H1 (cell line): ENCODE measurements at regions not wholly inside any gene's neighbourhood (a gene's known extent, or its start where the extent isn't known, plus 50 kb on each side); places are given as distances from the start of the nearest gene placed in this dataset.

Experiments used
- ASH2L ChIP-seq: fragments of 200-600, 300-600 bp; sonication (generic); IDR thresholded peaks from one replicate; pipeline ENCODE4 v1.7.1; 2017; ENCODE audit warnings: low read length
- CEBPB ChIP-seq: IDR thresholded peaks from 2 replicates; pipeline ENCODE4 v1.6.1; 2012; ENCODE audit warnings: low read depth, low read length
- CREB1 ChIP-seq: IDR thresholded peaks from 2 replicates; pipeline ENCODE4 v1.6.1; 2012; ENCODE audit warnings: inconsistent platforms
- JUND ChIP-seq: IDR thresholded peaks from 2 replicates; pipeline ENCODE4 v1.6.1; 2011; ENCODE audit warnings: mild to moderate bottlenecking, improper control_type of control experiment, low read length
- MAFK ChIP-seq: IDR thresholded peaks from 2 replicates; pipeline ENCODE4 v1.6.1; 2012; ENCODE audit warnings: low read depth, mild to moderate bottlenecking, improper control_type of control experiment, low read length
- POLR2AphosphoS5 ChIP-seq: IDR thresholded peaks from 2 replicates; pipeline ENCODE4 v1.6.1; 2011; ENCODE audit warnings: low read depth, low read length
- SP2 ChIP-seq: IDR thresholded peaks from 2 replicates; pipeline ENCODE4 v1.6.1; 2012; ENCODE audit warnings: mild to moderate bottlenecking, low read length, inconsistent platforms
- SRF ChIP-seq: IDR thresholded peaks from 2 replicates; pipeline ENCODE4 v1.6.1; 2011; ENCODE audit warnings: mild to moderate bottlenecking, low read depth, low read length, moderate library complexity
- TF ChIP-seq, protein P1 (sequence below): IDR thresholded peaks from 2 replicates; pipeline ENCODE4 v1.6.1; 2011; ENCODE audit warnings: low read depth, mild to moderate bottlenecking, low read length; ENCODE audit not compliant: insufficient read depth
- TF ChIP-seq, protein P2 (sequence below), 3 experiments: IDR thresholded peaks; 1 replicate in 2 of 3; 2 replicates in 1 of 3; pipeline versions ENCODE4 v1.5.1 to v1.6.1; 2011; ENCODE audit warnings: low read length in 3 of 3, mild to moderate bottlenecking in 3 of 3, inconsistent platforms in 2 of 3, low read depth in 1 of 3, moderate library complexity in 1 of 3; ENCODE audit not compliant: insufficient read depth in 1 of 3; ENCODE audit errors: control extremely low read depth in 1 of 3

DNA sequence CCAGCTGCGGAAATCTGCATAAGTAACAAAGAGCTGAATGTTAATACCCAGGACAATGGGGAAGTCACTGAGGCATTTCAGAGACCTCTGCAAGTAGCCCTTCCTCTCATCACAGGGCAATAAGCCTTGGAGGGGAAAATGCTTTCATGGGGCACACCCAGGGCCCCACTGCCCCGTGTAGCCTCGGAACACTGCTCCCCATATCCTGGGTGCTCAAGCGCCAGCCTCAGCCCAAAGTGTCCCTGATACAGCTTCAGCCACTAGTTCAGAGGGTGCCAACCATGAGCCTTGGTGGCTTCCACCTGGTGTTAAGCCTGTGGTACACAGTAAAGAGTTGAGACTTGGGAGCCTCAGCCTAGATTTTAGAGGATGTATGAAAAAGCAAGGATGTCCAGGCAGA lies 402.8 kb upstream of the CXorf51A start:
- TF ChIP-seq, protein P1, sequence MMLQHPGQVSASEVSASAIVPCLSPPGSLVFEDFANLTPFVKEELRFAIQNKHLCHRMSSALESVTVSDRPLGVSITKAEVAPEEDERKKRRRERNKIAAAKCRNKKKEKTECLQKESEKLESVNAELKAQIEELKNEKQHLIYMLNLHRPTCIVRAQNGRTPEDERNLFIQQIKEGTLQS, result no peak
- TF ChIP-seq ASH2L (no peak), POLR2AphosphoS5 (no peak), JUND (no peak), MAFK (no peak), SP2 (no peak), CEBPB (no peak), CREB1 (no peak), SRF (no peak)
- TF ChIP-seq, protein P2, sequence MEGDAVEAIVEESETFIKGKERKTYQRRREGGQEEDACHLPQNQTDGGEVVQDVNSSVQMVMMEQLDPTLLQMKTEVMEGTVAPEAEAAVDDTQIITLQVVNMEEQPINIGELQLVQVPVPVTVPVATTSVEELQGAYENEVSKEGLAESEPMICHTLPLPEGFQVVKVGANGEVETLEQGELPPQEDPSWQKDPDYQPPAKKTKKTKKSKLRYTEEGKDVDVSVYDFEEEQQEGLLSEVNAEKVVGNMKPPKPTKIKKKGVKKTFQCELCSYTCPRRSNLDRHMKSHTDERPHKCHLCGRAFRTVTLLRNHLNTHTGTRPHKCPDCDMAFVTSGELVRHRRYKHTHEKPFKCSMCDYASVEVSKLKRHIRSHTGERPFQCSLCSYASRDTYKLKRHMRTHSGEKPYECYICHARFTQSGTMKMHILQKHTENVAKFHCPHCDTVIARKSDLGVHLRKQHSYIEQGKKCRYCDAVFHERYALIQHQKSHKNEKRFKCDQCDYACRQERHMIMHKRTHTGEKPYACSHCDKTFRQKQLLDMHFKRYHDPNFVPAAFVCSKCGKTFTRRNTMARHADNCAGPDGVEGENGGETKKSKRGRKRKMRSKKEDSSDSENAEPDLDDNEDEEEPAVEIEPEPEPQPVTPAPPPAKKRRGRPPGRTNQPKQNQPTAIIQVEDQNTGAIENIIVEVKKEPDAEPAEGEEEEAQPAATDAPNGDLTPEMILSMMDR (IDR thresholded peaks at IDR 0.05; ENCODE audit: control extremely low read depth in 1 of 3, insufficient read depth in 1 of 3, low read depth in 1 of 3, low read length in 3 of 3), result no peak
